OCI-LY1 (cell line): ENCODE measurements at regions not wholly inside any gene's neighbourhood (a gene's known extent, or its start where the extent isn't known, plus 50 kb on each side); places are given as distances from the start of the nearest gene placed in this dataset.
"Not testable (repeated sequence)": the region's sequence is repeated elsewhere in the genome, so short reads cannot be mapped to it uniquely, and the experiment has no call there.

Experiments
- H2AFZ ChIP-seq: fragments of 200-600 bp; sonication (generic), shearing (Covaris generic); 2 replicates; pipeline ENCODE4 v1.6.0; 2014; ENCODE audit warnings: antibody characterized with exemption, mild to moderate bottlenecking, low read length
- H3F3A ChIP-seq: fragments of 200-600 bp; sonication (generic), shearing (Covaris generic); 2 replicates; pipeline ENCODE4 v1.6.0; 2014; ENCODE audit warnings: mild to moderate bottlenecking, antibody characterized with exemption, low read length, moderate library complexity; ENCODE audit not compliant: insufficient read depth
- H3K27ac ChIP-seq: fragments of 200-600 bp; sonication (generic); 2 replicates; pipeline ENCODE4 v1.5.1; 2014; ENCODE audit warnings: low read length, mixed run types, mild to moderate bottlenecking, low read depth; ENCODE audit not compliant: poor library complexity, severe bottlenecking
- H3K27me3 ChIP-seq: fragments of 200-600 bp; sonication (generic); 2 replicates; pipeline ENCODE4 v1.6.0; 2014; ENCODE audit warnings: antibody characterized with exemption, mild to moderate bottlenecking, low read length, moderate library complexity; ENCODE audit not compliant: insufficient read depth
- H3K36me3 ChIP-seq: fragments of 200-600 bp; sonication (generic); 2 replicates; pipeline ENCODE4 v1.6.1; 2014; ENCODE audit warnings: mild to moderate bottlenecking, antibody characterized with exemption, low read length, moderate library complexity, mixed read lengths; ENCODE audit not compliant: insufficient read depth
- H3K4me1 ChIP-seq: fragments of 200-600 bp; sonication (generic); 2 replicates; pipeline ENCODE4 v1.5.1; 2014; ENCODE audit warnings: mild to moderate bottlenecking, low read length, moderate library complexity; ENCODE audit not compliant: insufficient read depth, severe bottlenecking
- H3K4me2 ChIP-seq: fragments of 200-600 bp; sonication (generic), shearing (Covaris generic); 2 replicates; pipeline ENCODE4 v1.6.1; 2014; ENCODE audit warnings: low read length
- H3K4me3 ChIP-seq: fragments of 200-600 bp; sonication (generic); 2 replicates; pipeline ENCODE4 v1.5.1; 2014; ENCODE audit warnings: low read length, low read depth, mild to moderate bottlenecking, mixed read lengths; ENCODE audit not compliant: poor library complexity, severe bottlenecking
- H3K79me2 ChIP-seq: fragments of 200-600 bp; shearing (Covaris generic); 2 replicates; pipeline ENCODE4 v1.6.1; 2016; ENCODE audit warnings: mixed run types, low read length, mixed read lengths; ENCODE audit not compliant: insufficient read depth
- H3K9ac ChIP-seq: fragments of 200-600 bp; sonication (generic), shearing (Covaris generic); 2 replicates; pipeline ENCODE4 v1.6.1; 2014; ENCODE audit warnings: mild to moderate bottlenecking, low read length, mixed read lengths
- H3K9me2 ChIP-seq: fragments of 200-600 bp; sonication (generic), shearing (Covaris generic); 2 replicates; pipeline ENCODE4 v1.6.1; 2014; ENCODE audit warnings: low read depth, mild to moderate bottlenecking, low read length, mixed read lengths
- H3K9me3 ChIP-seq: fragments of 200-600 bp; shearing (Covaris generic); 2 replicates; pipeline ENCODE4 v1.6.1; 2014; ENCODE audit warnings: low read length, mixed read lengths
- H4K20me1 ChIP-seq: fragments of 200-600 bp; sonication (generic), shearing (Covaris generic); 2 replicates; pipeline ENCODE4 v1.6.0; 2016; ENCODE audit warnings: mild to moderate bottlenecking, low read length; ENCODE audit not compliant: insufficient read depth
- EZH2 ChIP-seq: fragments of 200-600 bp; sonication (generic), shearing (Covaris generic); IDR thresholded peaks from 2 replicates; pipeline ENCODE4 v1.8.0; 2017; ENCODE audit warnings: borderline replicate concordance, mixed run types, mild to moderate bottlenecking, antibody characterized with exemption, low read length, moderate library complexity, mixed read lengths
- TF ChIP-seq, protein P1 (sequence below): fragments of 200-600 bp; sonication (generic), shearing (Covaris generic); IDR thresholded peaks from 2 replicates; pipeline ENCODE4 v1.5.1; 2017; ENCODE audit warnings: mild to moderate bottlenecking, antibody characterized with exemption, low read length, moderate library complexity, mixed read lengths

GRCh38 chr16:65737831-65738230 is 616.0 kb upstream of the CDH11 start:
- Histone ChIP-seq H3K9me2 (no peaks in the 10 kb centered on the region), H3K9me3 (no peaks in the 10 kb centered on the region), H3K9ac (no peak overlapping the region), H3K36me3 (no peaks in the 10 kb centered on the region), H3K4me2 (no peak overlapping the region), H3F3A (no peaks in the 10 kb centered on the region), H2AFZ (no peak overlapping the region), H3K27me3 (no peaks in the 10 kb centered on the region), H3K4me1 (no peaks in the 10 kb centered on the region), H3K79me2 (no peaks in the 10 kb centered on the region), H3K27ac (no peak overlapping the region), H3K4me3 (no peak overlapping the region), H4K20me1 (no peaks in the 10 kb centered on the region)
- TF ChIP-seq, protein P1, sequence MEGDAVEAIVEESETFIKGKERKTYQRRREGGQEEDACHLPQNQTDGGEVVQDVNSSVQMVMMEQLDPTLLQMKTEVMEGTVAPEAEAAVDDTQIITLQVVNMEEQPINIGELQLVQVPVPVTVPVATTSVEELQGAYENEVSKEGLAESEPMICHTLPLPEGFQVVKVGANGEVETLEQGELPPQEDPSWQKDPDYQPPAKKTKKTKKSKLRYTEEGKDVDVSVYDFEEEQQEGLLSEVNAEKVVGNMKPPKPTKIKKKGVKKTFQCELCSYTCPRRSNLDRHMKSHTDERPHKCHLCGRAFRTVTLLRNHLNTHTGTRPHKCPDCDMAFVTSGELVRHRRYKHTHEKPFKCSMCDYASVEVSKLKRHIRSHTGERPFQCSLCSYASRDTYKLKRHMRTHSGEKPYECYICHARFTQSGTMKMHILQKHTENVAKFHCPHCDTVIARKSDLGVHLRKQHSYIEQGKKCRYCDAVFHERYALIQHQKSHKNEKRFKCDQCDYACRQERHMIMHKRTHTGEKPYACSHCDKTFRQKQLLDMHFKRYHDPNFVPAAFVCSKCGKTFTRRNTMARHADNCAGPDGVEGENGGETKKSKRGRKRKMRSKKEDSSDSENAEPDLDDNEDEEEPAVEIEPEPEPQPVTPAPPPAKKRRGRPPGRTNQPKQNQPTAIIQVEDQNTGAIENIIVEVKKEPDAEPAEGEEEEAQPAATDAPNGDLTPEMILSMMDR: no peak
- TF ChIP-seq EZH2: no peak

DNA sequence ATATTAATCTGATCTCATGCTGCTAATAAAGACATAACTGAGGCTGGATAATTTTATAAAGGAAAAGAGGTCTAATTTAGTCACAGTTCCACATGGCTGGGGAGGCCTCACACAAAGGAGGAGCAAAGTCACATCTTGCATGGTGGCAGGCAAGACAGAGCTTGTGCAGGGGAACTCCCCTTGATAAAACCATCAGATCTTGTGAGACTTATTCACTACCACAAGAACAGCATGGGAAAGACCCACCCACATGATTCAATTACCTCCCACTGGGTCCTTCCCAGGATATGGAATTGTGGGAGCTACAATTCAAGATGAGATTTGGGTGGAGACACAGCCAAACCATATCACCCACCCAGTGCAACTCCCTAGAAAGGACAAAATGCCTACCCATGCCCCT is 613.8 kb upstream of the CDH11 start:
- H3F3A ChIP-seq, H3K9me3 ChIP-seq, H4K20me1 ChIP-seq, H3K36me3 ChIP-seq, H3K4me3 ChIP-seq, H3K27me3 ChIP-seq, H3K4me2 ChIP-seq, H2AFZ ChIP-seq, H3K4me1 ChIP-seq, H3K79me2 ChIP-seq, H3K27ac ChIP-seq, H3K9ac ChIP-seq, H3K9me2 ChIP-seq: not testable (repeated sequence)

DNA sequence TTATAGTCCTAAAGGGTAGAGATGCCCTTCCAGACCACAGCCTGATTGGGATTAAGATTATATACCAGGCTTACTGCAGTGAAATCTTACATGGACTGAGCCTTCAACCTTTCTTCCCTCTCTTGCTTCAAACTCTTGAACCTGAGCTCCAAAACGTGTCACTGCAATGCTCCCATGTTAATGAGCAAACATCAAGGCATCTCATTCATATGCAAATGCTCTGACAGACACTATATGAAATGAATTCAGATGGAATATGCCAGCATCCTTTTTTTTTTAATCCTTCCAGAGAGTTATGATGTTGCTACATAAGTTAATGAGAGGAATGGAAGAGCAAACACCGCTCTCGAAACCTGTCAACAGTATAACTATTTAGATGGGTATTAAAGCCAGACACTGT is 611.9 kb upstream of the CDH11 start:
- Histone ChIP-seq H3K36me3 (no peaks in the 10 kb centered on the region), H3K4me3 (no peak overlapping the region), H3K27ac (no peak overlapping the region), H2AFZ (no peak overlapping the region), H3F3A (no peaks in the 10 kb centered on the region), H3K4me2 (no peak overlapping the region), H3K27me3 (no peaks in the 10 kb centered on the region; the same call in 1 of the 2 replicates), H3K79me2 (no peaks in the 10 kb centered on the region), H3K9me3 (no peaks in the 10 kb centered on the region), H3K9me2 (no peaks in the 10 kb centered on the region), H3K4me1 (no peaks in the 10 kb centered on the region), H3K9ac (no peak overlapping the region), H4K20me1 (no peaks in the 10 kb centered on the region)
- TF ChIP-seq, protein P1: no peak
- TF ChIP-seq EZH2: no peak

- no peaks in the 10 kb centered on the region for H3K4me1 ChIP-seq
- no peak overlapping the region for H3K27ac ChIP-seq
- H3K9me3 ChIP-seq: no peaks in the 10 kb centered on the region
- no peaks in the 10 kb centered on the region; the same call in 1 of the 2 replicates for H3K27me3 ChIP-seq
- no peak for TF ChIP-seq EZH2
- TF ChIP-seq, protein P1: no peak
- H3K79me2 ChIP-seq: no peaks in the 10 kb centered on the region
- no peak overlapping the region for H3K9ac ChIP-seq
- H3K9me2 ChIP-seq: no peaks in the 10 kb centered on the region
- H3K36me3 ChIP-seq: no peaks in the 10 kb centered on the region
- no peaks in the 10 kb centered on the region for H4K20me1 ChIP-seq
- no peak overlapping the region for H2AFZ ChIP-seq
- H3F3A ChIP-seq: no peaks in the 10 kb centered on the region
- no peak overlapping the region for H3K4me2 ChIP-seq
- H3K4me3 ChIP-seq: no peak overlapping the region
Observed at GRCh38 chr16:65731833-65732232, 610.0 kb upstream of the CDH11 start.
